GM08714 (cell line): ENCODE measurements at regions not wholly inside any gene's neighbourhood (a gene's known extent, or its start where the extent isn't known, plus 50 kb on each side); places are given as distances from the start of the nearest gene placed in this dataset.
"Not testable (repeated sequence)": the region's sequence is repeated elsewhere in the genome, so short reads cannot be mapped to it uniquely, and the experiment has no call there.

Experiments
- H3K4me3 ChIP-seq: fragments of 200-500 bp; sonication (Bioruptor generic); 2 replicates; pipeline ENCODE4 v1.5.1; 2014; ENCODE audit warnings: mild to moderate bottlenecking, low read length, inconsistent platforms
- ZNF274 ChIP-seq: IDR thresholded peaks from 2 replicates; pipeline ENCODE4 v1.6.1; 2012; ENCODE audit warnings: mild to moderate bottlenecking, low read depth, low read length

DNA sequence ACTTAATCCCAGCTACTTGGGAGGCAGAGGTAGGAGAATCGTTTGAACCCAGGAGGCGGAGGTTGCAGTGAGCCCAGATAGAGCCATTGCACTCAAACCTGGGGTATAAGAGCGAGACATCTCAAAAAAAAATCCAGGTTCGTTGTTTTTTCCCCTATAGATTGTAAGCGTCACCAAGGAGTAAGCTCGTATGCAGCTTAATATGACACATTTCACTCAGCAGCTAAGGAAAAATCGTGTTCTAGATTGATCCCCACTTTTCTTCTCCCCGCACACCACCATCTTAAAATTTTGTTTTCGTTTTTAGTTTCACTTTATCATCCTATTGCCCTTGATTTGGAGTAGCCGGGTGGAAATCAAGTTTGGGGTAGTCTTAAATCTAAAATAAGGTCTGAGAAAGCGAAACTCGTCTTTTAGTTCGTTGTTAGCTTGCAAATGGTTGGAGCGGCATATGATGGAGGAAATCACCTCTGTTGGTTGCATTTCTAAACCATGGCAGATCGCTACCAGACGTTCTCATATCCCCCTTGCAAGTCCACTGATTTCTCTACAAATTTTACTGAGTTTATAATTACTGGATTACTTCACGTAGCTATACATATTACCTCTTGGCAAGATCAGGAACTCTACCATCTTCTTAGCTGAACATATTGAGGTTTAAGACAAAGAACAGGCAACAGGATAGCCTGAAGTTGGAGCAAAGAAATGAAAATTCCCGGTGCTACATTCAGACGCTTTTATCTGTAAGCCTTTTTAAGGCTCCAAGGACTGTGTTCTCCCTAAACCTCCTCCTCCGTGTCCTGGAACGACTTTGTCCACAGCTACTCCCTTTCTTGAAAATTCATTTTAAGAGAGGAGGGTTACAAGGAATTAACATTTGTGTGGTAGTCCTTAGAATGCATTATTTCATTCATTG is 91.1 kb upstream of the BTN3A2 start:
- no peak for TF ChIP-seq ZNF274
- peak overlapping the region; percentile 53 for H3K4me3 ChIP-seq

DNA sequence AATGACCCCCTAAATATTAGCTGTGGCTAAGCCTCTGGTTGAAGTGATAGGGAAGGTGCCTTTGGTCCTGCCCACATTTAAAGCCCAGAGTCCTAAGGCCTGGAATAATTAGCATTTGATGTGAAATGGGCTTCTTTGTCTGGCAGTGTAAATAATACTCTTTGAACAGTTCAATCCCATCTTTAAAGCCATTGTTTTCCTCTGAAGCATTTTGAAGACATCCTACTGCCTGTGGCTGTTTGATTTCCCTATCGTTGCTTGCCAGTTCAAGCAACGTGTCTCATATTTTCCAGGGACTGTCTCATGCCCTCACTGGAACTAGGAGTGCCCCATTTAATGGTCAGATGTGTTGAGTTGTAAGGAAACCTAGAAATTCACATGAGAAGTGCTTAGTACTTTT is 89.3 kb upstream of the BTN3A2 start:
- no peak for TF ChIP-seq ZNF274
- H3K4me3 ChIP-seq = no peak overlapping the region

DNA sequence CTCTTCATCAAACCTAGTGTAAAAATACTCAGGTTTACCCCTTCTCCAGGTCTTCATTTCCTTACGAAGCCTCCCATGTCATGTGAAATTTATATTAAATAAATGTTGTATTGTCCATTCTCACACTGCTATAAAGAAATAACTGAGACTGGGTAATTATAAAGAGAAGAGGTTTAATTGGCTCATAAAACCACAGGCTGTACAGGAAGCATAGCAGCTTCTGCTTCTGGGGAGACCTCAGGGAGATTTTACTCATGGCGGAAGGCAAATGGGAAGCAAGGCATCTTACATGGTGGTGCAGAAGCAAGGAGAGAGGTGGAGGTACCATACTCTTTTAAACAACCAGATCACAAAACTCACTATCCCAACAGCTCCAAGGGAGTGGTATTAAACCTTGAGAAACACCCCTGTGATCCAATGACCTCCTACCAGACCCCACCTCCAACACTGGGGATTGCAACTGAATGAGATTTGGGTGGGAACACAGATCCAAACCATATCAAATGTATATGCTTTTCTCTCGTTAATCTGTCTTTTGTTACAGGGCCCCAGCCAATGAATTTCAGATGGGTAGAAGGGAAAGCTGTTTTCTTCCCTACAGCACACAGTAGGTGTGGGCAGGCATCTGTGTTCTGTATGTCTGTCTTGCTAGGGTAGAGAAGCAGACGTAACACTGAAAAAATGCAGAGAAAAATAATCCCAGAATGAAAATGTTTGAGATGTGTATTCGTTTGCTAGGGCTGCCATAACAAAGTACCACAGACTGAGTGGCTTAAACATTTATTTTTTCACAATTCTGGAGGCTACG is 88.0 kb upstream of the BTN3A2 start:
- TF ChIP-seq ZNF274 = no peak
- H3K4me3 ChIP-seq = no peak overlapping the region

DNA sequence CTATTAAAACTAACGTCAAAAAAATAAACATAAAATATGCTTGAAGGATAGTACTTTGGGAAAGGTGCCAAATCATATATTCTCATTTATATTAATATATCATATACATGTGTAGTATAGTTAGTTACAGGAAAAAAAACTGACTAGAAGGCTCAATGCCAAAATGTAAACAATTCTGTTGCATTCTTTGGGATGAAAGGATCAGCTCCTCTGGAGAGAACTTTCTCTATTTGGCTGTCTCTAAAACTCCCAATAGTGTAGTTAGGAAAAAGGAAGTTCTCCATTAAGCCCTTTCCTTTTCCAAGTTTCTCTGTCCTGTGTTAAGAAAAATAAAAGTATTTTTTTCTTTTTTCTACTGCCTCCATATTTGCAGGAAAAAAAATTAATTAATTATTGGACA is 86.5 kb upstream of the BTN3A2 start:
- TF ChIP-seq ZNF274 = no peak
- H3K4me3 ChIP-seq = no peak overlapping the region

DNA sequence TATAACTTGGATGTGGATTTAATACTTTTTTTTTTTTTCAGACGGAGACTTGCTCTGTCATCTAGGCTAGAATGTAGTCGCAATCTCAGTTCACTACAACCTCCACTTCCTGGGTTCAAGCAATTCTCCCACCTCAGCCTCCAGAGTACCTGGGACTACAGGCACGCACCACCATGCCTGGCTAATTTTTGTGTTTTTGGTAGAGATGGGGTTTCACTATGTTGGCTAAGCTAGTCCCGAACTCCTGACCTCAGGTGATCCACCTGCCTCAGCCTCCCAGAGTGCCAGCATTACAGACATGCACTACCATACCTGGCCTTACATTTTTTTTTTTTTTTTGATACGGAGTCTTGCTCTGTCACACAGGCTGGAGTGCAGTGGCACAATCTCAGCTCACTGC is 85.6 kb upstream of the BTN3A2 start:
- not testable (repeated sequence) for H3K4me3 ChIP-seq

DNA sequence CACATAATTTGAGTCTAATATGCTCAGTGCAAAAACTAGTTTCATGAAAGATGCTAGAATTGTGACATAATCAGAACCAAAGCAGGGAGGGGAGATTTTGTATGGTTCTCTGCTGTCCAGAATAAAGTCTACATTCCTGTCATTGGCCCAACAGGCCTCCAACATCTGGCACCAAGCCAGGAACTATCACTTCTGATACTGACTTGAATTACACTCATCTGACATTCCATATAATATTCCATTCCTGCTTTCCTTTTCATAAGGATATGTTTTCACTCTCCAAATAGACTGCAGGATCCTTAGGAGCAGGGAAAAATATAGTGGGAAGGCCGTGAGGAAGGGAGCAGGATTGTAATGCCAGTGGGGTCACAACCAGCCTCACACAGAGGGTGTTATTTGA is 84.6 kb upstream of the BTN3A2 start:
- no peak overlapping the region for H3K4me3 ChIP-seq
- TF ChIP-seq ZNF274 = no peak

DNA sequence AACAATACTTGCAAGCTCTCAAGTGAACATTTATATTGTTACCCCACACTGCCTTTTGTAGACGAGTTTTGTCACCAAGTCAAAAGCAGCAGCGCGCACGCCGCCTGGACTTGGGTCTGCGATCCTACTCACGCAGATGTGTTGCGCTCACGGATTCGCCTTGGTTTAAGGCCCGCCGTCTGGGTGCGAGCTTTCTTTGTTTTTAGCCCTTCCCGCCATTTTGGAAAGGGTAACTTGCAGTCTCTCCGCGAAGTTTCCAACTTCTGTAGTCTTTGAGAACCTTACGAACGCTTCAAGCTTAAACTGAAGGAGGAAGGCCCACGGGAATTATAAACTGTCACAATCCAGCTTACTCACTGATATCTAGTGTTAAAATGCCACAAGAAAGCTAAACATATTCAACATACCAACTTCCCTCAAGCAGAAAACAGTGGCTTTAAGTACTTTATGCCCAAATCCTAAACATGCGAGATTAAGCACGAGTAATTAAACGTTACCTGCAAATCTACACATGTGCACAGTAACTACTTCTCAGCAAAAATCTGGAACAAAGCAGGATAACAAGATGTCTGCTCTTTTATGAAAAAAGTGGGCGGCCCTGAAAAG is 80.4 kb upstream of the BTN3A2 start:
- H3K4me3 ChIP-seq = peak overlapping the region; percentile 95
- no peak for TF ChIP-seq ZNF274

DNA sequence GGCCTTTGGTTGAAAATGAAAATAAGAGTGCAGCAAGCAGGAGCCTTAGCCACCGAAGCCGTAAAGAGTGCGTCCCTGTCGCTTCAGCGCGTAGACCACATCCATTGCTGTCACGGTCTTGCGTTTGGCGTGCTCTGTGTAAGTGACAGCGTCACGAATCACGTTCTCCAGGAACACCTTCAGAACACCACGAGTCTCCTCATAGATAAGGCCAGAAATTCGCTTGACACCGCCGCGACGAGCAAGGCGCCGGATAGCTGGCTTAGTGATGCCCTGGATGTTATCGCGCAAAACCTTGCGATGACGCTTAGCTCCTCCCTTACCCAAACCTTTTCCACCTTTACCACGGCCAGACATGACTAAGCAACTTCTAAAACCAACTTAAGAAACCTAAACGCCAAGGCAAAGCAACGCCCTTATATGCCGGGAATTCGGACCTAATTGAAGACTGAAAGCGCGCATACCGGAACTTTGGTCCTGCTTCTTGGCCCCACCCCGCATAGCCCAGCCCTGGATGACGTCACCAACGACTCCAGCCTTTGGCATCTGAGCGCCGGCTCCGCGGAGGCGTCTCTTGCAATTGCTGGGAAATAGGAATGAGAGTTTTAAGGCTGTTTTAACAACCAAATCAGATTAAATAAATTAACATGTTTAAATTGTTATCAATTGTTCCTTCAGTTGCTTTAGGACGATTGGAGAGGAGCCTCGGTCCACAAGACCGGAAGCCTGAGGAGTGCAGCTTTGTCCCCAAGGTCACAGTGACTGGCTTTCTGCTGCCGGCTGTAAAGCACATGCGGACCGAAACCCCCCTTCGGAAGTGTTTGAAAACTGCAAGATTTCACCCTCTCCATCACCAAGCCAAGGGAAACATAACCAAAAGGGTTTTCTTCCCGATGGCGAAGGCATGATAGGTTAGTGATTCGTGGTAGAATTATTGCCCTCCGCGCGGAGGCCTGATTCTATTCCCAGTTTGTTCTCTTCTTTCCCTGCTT is 79.6 kb upstream of the BTN3A2 start:
- TF ChIP-seq ZNF274 = no peak
- peak overlapping the region; percentile 95 for H3K4me3 ChIP-seq

DNA sequence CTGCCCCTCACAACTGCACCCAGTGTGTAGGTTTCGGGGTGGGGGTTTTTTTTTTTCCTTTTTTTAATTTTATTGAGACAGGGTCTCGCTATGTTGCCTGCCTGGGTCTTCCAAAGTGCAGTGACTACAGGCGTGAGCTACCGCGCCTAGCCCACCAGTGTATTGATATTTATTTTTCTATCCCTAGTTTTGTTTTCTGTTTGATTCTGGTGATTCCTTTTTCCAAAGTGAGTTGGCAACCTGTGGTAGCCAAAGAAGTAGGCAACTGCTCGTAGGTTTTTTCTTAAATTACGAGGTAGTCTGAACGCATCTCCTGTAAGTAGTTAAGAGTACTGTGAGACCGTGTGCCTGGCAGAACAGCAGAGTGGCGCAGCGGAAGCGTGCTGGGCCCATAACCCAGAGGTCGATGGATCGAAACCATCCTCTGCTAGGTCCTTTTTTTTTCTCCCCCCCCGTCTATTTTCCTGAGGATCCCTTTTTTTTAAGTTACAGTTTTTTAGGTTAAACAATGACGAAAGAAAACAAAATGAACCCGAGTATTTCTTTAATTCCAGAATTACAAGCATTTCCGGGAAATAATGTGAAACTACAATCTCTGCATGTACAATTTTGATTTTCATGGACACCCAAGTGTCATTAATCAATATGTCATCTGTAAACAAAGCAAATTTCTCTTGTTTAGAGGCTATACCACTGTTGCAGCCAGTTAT is 78.7 kb upstream of the BTN3A2 start:
- peak overlapping the region; percentile 95 for H3K4me3 ChIP-seq
- TF ChIP-seq ZNF274 = no peak

DNA sequence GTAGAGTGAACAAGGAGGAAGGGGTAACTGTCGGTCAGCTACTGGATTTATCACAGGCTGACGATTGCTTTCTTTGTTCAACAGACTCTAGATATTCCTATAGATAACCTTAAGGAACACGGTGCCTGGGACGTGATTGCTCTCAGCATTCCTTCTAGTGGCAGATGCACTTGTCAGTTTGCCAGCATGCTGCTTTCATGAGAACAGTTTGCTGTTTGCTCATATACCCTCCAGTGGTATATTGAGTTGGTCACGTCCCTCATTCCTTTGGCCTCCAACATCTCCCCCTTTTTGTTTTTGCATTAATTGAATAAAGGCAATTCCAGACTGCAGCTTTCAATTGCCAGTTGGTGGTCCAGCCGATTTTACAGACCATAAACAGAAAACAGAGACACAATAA is 76.8 kb upstream of the BTN3A2 start:
- TF ChIP-seq ZNF274 = no peak
- H3K4me3 ChIP-seq = no peak overlapping the region

DNA sequence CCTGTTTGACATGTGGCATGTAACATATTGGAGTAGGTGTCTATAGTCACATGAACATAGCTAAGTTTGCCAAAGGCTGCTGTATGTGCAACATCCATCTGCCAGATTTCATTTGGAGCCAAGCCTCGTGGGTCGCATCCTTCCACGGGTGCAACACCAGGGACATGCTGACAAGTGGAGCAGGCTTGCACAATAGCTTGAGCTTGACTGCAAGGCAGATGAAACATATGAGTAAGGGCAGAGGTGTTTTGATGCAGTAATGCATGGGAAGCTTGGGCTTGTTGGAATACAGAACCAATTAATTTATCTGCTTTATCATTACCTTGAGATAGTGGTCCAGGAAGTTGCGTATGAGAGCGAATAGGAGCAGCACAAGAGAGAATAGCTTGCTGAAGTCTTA is 74.1 kb upstream of the BTN3A2 start:
- no peak for TF ChIP-seq ZNF274
- H3K4me3 ChIP-seq = no peak overlapping the region

DNA sequence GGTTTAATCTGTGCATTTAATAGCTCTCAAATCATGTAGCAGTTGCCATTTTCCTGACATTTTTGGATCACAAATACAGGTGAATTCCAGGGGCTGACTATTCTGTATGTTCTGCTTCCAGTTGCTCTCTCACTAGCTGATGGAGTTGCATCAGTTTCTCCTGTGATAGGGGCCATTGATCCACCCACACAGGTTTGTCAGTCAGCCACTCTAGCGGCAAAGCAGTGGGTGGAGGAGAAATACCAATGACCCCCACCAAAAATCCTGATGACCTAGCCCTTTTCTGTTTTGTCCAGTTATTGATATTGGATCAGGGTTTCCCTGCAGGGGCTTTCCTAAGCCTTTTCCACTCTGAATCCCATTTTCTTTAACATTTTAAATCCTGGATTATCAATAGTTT is 72.3 kb upstream of the BTN3A2 start:
- no peak overlapping the region for H3K4me3 ChIP-seq
- no peak for TF ChIP-seq ZNF274

DNA sequence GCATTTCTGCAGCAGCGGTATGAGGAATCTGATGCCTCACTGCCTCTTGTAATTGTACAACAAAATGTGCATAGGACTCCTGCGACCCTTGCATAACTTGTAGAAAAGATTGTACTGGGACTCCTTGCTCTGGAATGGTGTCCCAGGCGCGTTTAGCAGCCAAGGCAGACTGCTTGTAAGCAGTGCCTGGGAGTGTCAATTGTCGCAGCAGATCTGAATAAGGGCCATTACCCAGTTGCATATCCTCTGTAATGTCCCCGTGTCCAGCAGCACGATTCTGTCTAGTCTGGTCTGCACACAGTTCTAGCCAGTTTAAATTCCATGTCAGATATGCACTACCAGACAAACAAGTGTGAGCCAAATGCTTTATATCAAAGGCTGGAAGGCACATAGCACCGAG is 70.7 kb upstream of the BTN3A2 start:
- no peak for TF ChIP-seq ZNF274
- no peak overlapping the region for H3K4me3 ChIP-seq
